Breast epithelium (tissue), 4 donors: ENCODE measurements at regions not wholly inside any gene's neighbourhood (a gene's known extent, or its start where the extent isn't known, plus 50 kb on each side); places are given as distances from the start of the nearest gene placed in this dataset.

Experiments
- DNase-seq, 2 donors: peaks; one replicate each; pipeline ENCODE4 v3.0.0-alpha.2; 2019; ENCODE audit warnings: low spot score in 2 of 2
- H3K27ac ChIP-seq, 2 donors: fragments of 200-600 bp; sonication (generic) in 1 of 2; one replicate each; pipeline ENCODE4 v1.5.1; 2016 to 2019; ENCODE audit warnings: mild to moderate bottlenecking in 1 of 2
- H3K27me3 ChIP-seq, 2 donors: fragments of 200-600 bp; sonication (generic) in 1 of 2; one replicate each; pipeline versions ENCODE4 v1.5.1 to v1.6.0; 2017 to 2019; ENCODE audit warnings: control low read depth in 1 of 2, mild to moderate bottlenecking in 1 of 2
- H3K36me3 ChIP-seq: fragments of 200-600 bp; one replicate; pipeline ENCODE4 v1.5.1; 2019
- H3K4me1 ChIP-seq, 2 donors: fragments of 200-600 bp; sonication (generic); one replicate each; pipeline ENCODE4 v1.5.1; 2016 to 2019; ENCODE audit warnings: control low read depth in 1 of 2
- H3K4me3 ChIP-seq, 3 donors: fragments of 200-600 bp; sonication (generic); 1 replicate in 2 of 3; 2 replicates in 1 of 3; pipeline ENCODE4 v1.5.1; 2016 to 2019; ENCODE audit warnings: mild to moderate bottlenecking in 3 of 3, moderate library complexity in 2 of 3
- H3K9me3 ChIP-seq, 2 donors: fragments of 200-600 bp; sonication (generic) in 1 of 2; one replicate each; pipeline ENCODE4 v1.5.1; 2016 to 2019; ENCODE audit warnings: control low read depth in 1 of 2
- CTCF ChIP-seq, 3 donors: fragments of 450-650 bp; IDR thresholded peaks; one replicate each; pipeline ENCODE4 v1.5.1; 2016 to 2017; ENCODE audit warnings: antibody characterized with exemption in 3 of 3, mild to moderate bottlenecking in 3 of 3, moderate library complexity in 3 of 3
- POLR2A ChIP-seq: fragments of 450-650 bp; IDR thresholded peaks from one replicate; pipeline ENCODE4 v1.6.1; 2016; ENCODE audit warnings: antibody characterized with exemption, mild to moderate bottlenecking, moderate library complexity
- POLR2AphosphoS5 ChIP-seq, 3 donors: sonication (generic); formaldehyde crosslinking; IDR thresholded peaks; one replicate each; pipeline ENCODE4 v1.6.1; 2017; ENCODE audit warnings: antibody characterized with exemption in 3 of 3
- intact Hi-C: fragments of 100-400 bp; cut with DNase I; formaldehyde crosslinking; loops from one replicate; pipeline ENCODE4 v1.15.1; 2023; ENCODE audit warnings: low total_unique reads

- H3K36me3 ChIP-seq: no peaks in the 10 kb centered on the region
- H3K4me3 ChIP-seq: no peak overlapping the region
- H3K9me3 ChIP-seq: peaks cover 0 to 5% of the 10 kb centered on the region in 2 donors
- no peak for DNase-seq
- H3K27ac ChIP-seq: no peak overlapping the region
- no peaks in the 10 kb centered on the region for H3K27me3 ChIP-seq
- no peak for TF ChIP-seq POLR2AphosphoS5 (IDR thresholded peaks at IDR 0.05)
- intact Hi-C loops: no loop called here
- H3K4me1 ChIP-seq: no peaks in the 10 kb centered on the region
Observed at GRCh38 chr5:91690921-91691320, 307.8 kb upstream of the ARRDC3 start.

GRCh38 chr5:91687430-91687829, 304.3 kb upstream of the ARRDC3 start:
- intact Hi-C loops: no loop called here
- Histone ChIP-seq H3K4me3 (no peak overlapping the region), H3K36me3 (no peaks in the 10 kb centered on the region), H3K27ac (no peak overlapping the region), H3K4me1 (no peaks in the 10 kb centered on the region), H3K27me3 (no peaks in the 10 kb centered on the region), H3K9me3 (no peaks in the 10 kb centered on the region)
- no peak for TF ChIP-seq POLR2A
- TF ChIP-seq CTCF (IDR thresholded peaks at IDR 0.05): no peak
- no peak for TF ChIP-seq POLR2AphosphoS5 (IDR thresholded peaks at IDR 0.05)
- no peak for DNase-seq

- Histone ChIP-seq H3K36me3 (no peaks in the 10 kb centered on the region), H3K4me3 (no peak overlapping the region), H3K27me3 (no peaks in the 10 kb centered on the region), H3K9me3 (no peaks in the 10 kb centered on the region), H3K4me1 (no peaks in the 10 kb centered on the region), H3K27ac (no peak overlapping the region)
- intact Hi-C loops: no loop called here
- TF ChIP-seq POLR2AphosphoS5 (IDR thresholded peaks at IDR 0.05) (no peak), CTCF (IDR thresholded peaks at IDR 0.05) (no peak), POLR2A (no peak)
- no peak for DNase-seq
Observed at GRCh38 chr5:91684625-91685024, 301.5 kb upstream of the ARRDC3 start.

- no peak for DNase-seq
Observed at GRCh38 chr5:91670563-91670962, 287.4 kb upstream of the ARRDC3 start.

GRCh38 chr5:91670122-91670521, 287.0 kb upstream of the ARRDC3 start:
- H3K4me1 ChIP-seq: no peaks in the 10 kb centered on the region
- TF ChIP-seq CTCF (IDR thresholded peaks at IDR 0.05): no peak
- TF ChIP-seq POLR2AphosphoS5 (IDR thresholded peaks at IDR 0.05): no peak
- no peak for TF ChIP-seq POLR2A
- no peak overlapping the region for H3K4me3 ChIP-seq
- no peaks in the 10 kb centered on the region for H3K9me3 ChIP-seq
- DNase-seq: no peak
- no peaks in the 10 kb centered on the region for H3K27me3 ChIP-seq
- intact Hi-C loops: loop anchor here (5.0 kb wide), 1 partner anchor 1697 kb away; no protein-coding TSS in a partner anchor
- H3K27ac ChIP-seq: no peak overlapping the region
- H3K36me3 ChIP-seq: no peaks in the 10 kb centered on the region

More at GRCh38 chr5:91670563-91670962, 287.4 kb upstream of the ARRDC3 start:
- Histone ChIP-seq H3K4me1 (no peaks in the 10 kb centered on the region), H3K36me3 (no peaks in the 10 kb centered on the region), H3K27ac (no peak overlapping the region), H3K27me3 (no peaks in the 10 kb centered on the region), H3K9me3 (no peaks in the 10 kb centered on the region), H3K4me3 (no peak overlapping the region)
- intact Hi-C loops: loop anchor here (5.0 kb wide), 1 partner anchor 1697 kb away; no protein-coding TSS in a partner anchor
- no peak for TF ChIP-seq POLR2A
- no peak for TF ChIP-seq POLR2AphosphoS5 (IDR thresholded peaks at IDR 0.05)
- TF ChIP-seq CTCF (IDR thresholded peaks at IDR 0.05): no peak

GRCh38 chr5:91668261-91668660, 285.1 kb upstream of the ARRDC3 start:
- no peak overlapping the region for H3K27ac ChIP-seq
- H3K27me3 ChIP-seq: no peaks in the 10 kb centered on the region
- H3K36me3 ChIP-seq: no peaks in the 10 kb centered on the region
- no peaks in the 10 kb centered on the region for H3K4me1 ChIP-seq
- intact Hi-C loops: no loop called here
- no peaks in the 10 kb centered on the region for H3K9me3 ChIP-seq
- no peak for TF ChIP-seq POLR2AphosphoS5 (IDR thresholded peaks at IDR 0.05)
- TF ChIP-seq CTCF (IDR thresholded peaks at IDR 0.05): no peak
- no peak for TF ChIP-seq POLR2A
- no peak overlapping the region for H3K4me3 ChIP-seq
- DNase-seq: no peak
